ENCODE measurements at regions not wholly inside any gene's neighbourhood (a gene's known extent, or its start where the extent isn't known, plus 50 kb on each side); places are given as distances from the start of the nearest gene placed in this dataset.

GRCh38 chr5:156128026-156128425 lies 198.9 kb upstream of the SGCD start:
- Histone ChIP-seq H3K9me3 (ENCODE audit: control insufficient read depth in 5 of 5, low read length in 5 of 5) (no peaks in the 10 kb centered on the region), H3K27me3 (ENCODE audit: control insufficient read depth in 5 of 5, insufficient read depth in 4 of 5, low read length in 5 of 5) (no peaks in the 10 kb centered on the region), H3K4me3 (ENCODE audit: low read depth in 1 of 5, low read length in 5 of 5) (no peak overlapping the region), H3K4me1 (ENCODE audit: control insufficient read depth in 5 of 5, insufficient read depth in 5 of 5, low read length in 5 of 5) (no peaks in the 10 kb centered on the region), H3K27ac (ENCODE audit: low read depth, low read length) (no peak overlapping the region), H3K36me3 (ENCODE audit: control insufficient read depth in 5 of 5, insufficient read depth in 5 of 5, low read length in 5 of 5) (no peaks in the 10 kb centered on the region), H3K9ac (ENCODE audit: low read length in 5 of 5) (no peak overlapping the region)

- Histone ChIP-seq H3K9me3 (ENCODE audit: control insufficient read depth in 5 of 5, low read length in 5 of 5) (no peaks in the 10 kb centered on the region), H3K4me3 (ENCODE audit: low read depth in 1 of 5, low read length in 5 of 5) (no peak overlapping the region), H3K9ac (ENCODE audit: low read length in 5 of 5) (no peak overlapping the region)
Observed at GRCh38 chr5:156134216-156134615, 192.7 kb upstream of the SGCD start.

GRCh38 chr5:156135531-156135930 lies 191.4 kb upstream of the SGCD start:
- H3K4me3 ChIP-seq (ENCODE audit: low read depth in 1 of 5, low read length in 5 of 5) = no peak overlapping the region
- H3K27me3 ChIP-seq (ENCODE audit: control insufficient read depth in 5 of 5, insufficient read depth in 4 of 5, low read length in 5 of 5) = no peaks in the 10 kb centered on the region
- H3K36me3 ChIP-seq (ENCODE audit: control insufficient read depth in 5 of 5, insufficient read depth in 5 of 5, low read length in 5 of 5) = no peaks in the 10 kb centered on the region
- H3K9me3 ChIP-seq (ENCODE audit: control insufficient read depth in 5 of 5, low read length in 5 of 5) = no peaks in the 10 kb centered on the region
- H3K4me1 ChIP-seq (ENCODE audit: control insufficient read depth in 5 of 5, insufficient read depth in 5 of 5, low read length in 5 of 5) = no peaks in the 10 kb centered on the region
- no peak overlapping the region for H3K27ac ChIP-seq (ENCODE audit: low read depth, low read length)
- no peak overlapping the region for H3K9ac ChIP-seq (ENCODE audit: low read length in 5 of 5)

More at GRCh38 chr5:156134216-156134615, 192.7 kb upstream of the SGCD start:
- Histone ChIP-seq H3K27ac (ENCODE audit: low read depth, low read length) (no peak overlapping the region), H3K27me3 (ENCODE audit: control insufficient read depth in 5 of 5, insufficient read depth in 4 of 5, low read length in 5 of 5) (no peaks in the 10 kb centered on the region), H3K4me1 (ENCODE audit: control insufficient read depth in 5 of 5, insufficient read depth in 5 of 5, low read length in 5 of 5) (no peaks in the 10 kb centered on the region), H3K36me3 (ENCODE audit: control insufficient read depth in 5 of 5, insufficient read depth in 5 of 5, low read length in 5 of 5) (no peaks in the 10 kb centered on the region)

GRCh38 chr5:156137071-156137869 lies 189.7 kb upstream of the SGCD start:
- Histone ChIP-seq H3K4me1 (ENCODE audit: control insufficient read depth in 5 of 5, insufficient read depth in 5 of 5, low read length in 5 of 5) (no peaks in the 10 kb centered on the region), H3K9ac (ENCODE audit: low read length in 5 of 5) (no peak overlapping the region), H3K27ac (ENCODE audit: low read depth, low read length) (no peak overlapping the region), H3K9me3 (ENCODE audit: control insufficient read depth in 5 of 5, low read length in 5 of 5) (peaks cover 0 to 5% (median 0%) of the 10 kb centered on the region in 5 donors), H3K27me3 (ENCODE audit: control insufficient read depth in 5 of 5, insufficient read depth in 4 of 5, low read length in 5 of 5) (no peaks in the 10 kb centered on the region), H3K4me3 (ENCODE audit: low read depth in 1 of 5, low read length in 5 of 5) (no peak overlapping the region), H3K36me3 (ENCODE audit: control insufficient read depth in 5 of 5, insufficient read depth in 5 of 5, low read length in 5 of 5) (no peaks in the 10 kb centered on the region)

- Histone ChIP-seq H3K4me3 (ENCODE audit: low read depth in 1 of 5, low read length in 5 of 5) (no peak overlapping the region), H3K27ac (ENCODE audit: low read depth, low read length) (no peak overlapping the region), H3K9ac (ENCODE audit: low read length in 5 of 5) (no peak overlapping the region), H3K27me3 (ENCODE audit: control insufficient read depth in 5 of 5, insufficient read depth in 4 of 5, low read length in 5 of 5) (no peaks in the 10 kb centered on the region), H3K4me1 (ENCODE audit: control insufficient read depth in 5 of 5, insufficient read depth in 5 of 5, low read length in 5 of 5) (no peaks in the 10 kb centered on the region), H3K36me3 (ENCODE audit: control insufficient read depth in 5 of 5, insufficient read depth in 5 of 5, low read length in 5 of 5) (no peaks in the 10 kb centered on the region), H3K9me3 (ENCODE audit: control insufficient read depth in 5 of 5, low read length in 5 of 5) (peaks cover 0 to 14% (median 8%) of the 10 kb centered on the region in 5 donors)
Observed at GRCh38 chr5:156142867-156143266, 184.1 kb upstream of the SGCD start.

- H3K27ac ChIP-seq (ENCODE audit: low read depth, low read length) = no peak overlapping the region
- no peaks in the 10 kb centered on the region for H3K4me1 ChIP-seq (ENCODE audit: control insufficient read depth in 5 of 5, insufficient read depth in 5 of 5, low read length in 5 of 5)
- peaks cover 0 to 11% (median 8%) of the 10 kb centered on the region in 5 donors for H3K9me3 ChIP-seq (ENCODE audit: control insufficient read depth in 5 of 5, low read length in 5 of 5)
- no peaks in the 10 kb centered on the region for H3K27me3 ChIP-seq (ENCODE audit: control insufficient read depth in 5 of 5, insufficient read depth in 4 of 5, low read length in 5 of 5)
- no peak overlapping the region for H3K4me3 ChIP-seq (ENCODE audit: low read depth in 1 of 5, low read length in 5 of 5)
- no peak overlapping the region for H3K9ac ChIP-seq (ENCODE audit: low read length in 5 of 5)
- no peaks in the 10 kb centered on the region for H3K36me3 ChIP-seq (ENCODE audit: control insufficient read depth in 5 of 5, insufficient read depth in 5 of 5, low read length in 5 of 5)
Observed at GRCh38 chr5:156147261-156147943, 179.6 kb upstream of the SGCD start.

- H3K4me1 ChIP-seq (ENCODE audit: control insufficient read depth in 5 of 5, insufficient read depth in 5 of 5, low read length in 5 of 5) = no peaks in the 10 kb centered on the region
- no peaks in the 10 kb centered on the region for H3K36me3 ChIP-seq (ENCODE audit: control insufficient read depth in 5 of 5, insufficient read depth in 5 of 5, low read length in 5 of 5)
- no peak overlapping the region for H3K27ac ChIP-seq (ENCODE audit: low read depth, low read length)
- peaks cover 0 to 6% (median 6%) of the 10 kb centered on the region in 5 donors for H3K9me3 ChIP-seq (ENCODE audit: control insufficient read depth in 5 of 5, low read length in 5 of 5)
- no peak overlapping the region for H3K4me3 ChIP-seq (ENCODE audit: low read depth in 1 of 5, low read length in 5 of 5)
- H3K9ac ChIP-seq (ENCODE audit: low read length in 5 of 5) = no peak overlapping the region
- no peaks in the 10 kb centered on the region for H3K27me3 ChIP-seq (ENCODE audit: control insufficient read depth in 5 of 5, insufficient read depth in 4 of 5, low read length in 5 of 5)
Observed at GRCh38 chr5:156147944-156148285, 179.0 kb upstream of the SGCD start.

- Histone ChIP-seq H3K9ac (ENCODE audit: low read length in 5 of 5) (no peak overlapping the region), H3K4me1 (ENCODE audit: control insufficient read depth in 5 of 5, insufficient read depth in 5 of 5, low read length in 5 of 5) (no peaks in the 10 kb centered on the region), H3K36me3 (ENCODE audit: control insufficient read depth in 5 of 5, insufficient read depth in 5 of 5, low read length in 5 of 5) (no peaks in the 10 kb centered on the region), H3K4me3 (ENCODE audit: low read depth in 1 of 5, low read length in 5 of 5) (no peak overlapping the region), H3K9me3 (ENCODE audit: control insufficient read depth in 5 of 5, low read length in 5 of 5) (peaks cover 0 to 2% (median 2%) of the 10 kb centered on the region in 5 donors), H3K27me3 (ENCODE audit: control insufficient read depth in 5 of 5, insufficient read depth in 4 of 5, low read length in 5 of 5) (no peaks in the 10 kb centered on the region), H3K27ac (ENCODE audit: low read depth, low read length) (no peak overlapping the region)
Observed at GRCh38 chr5:156148301-156148700, 178.7 kb upstream of the SGCD start.

- Histone ChIP-seq H3K4me3 (ENCODE audit: low read depth in 1 of 5, low read length in 5 of 5) (no peak overlapping the region), H3K4me1 (ENCODE audit: control insufficient read depth in 5 of 5, insufficient read depth in 5 of 5, low read length in 5 of 5) (no peaks in the 10 kb centered on the region), H3K9me3 (ENCODE audit: control insufficient read depth in 5 of 5, low read length in 5 of 5) (no peaks in the 10 kb centered on the region), H3K9ac (ENCODE audit: low read length in 5 of 5) (no peak overlapping the region), H3K27ac (ENCODE audit: low read depth, low read length) (no peak overlapping the region), H3K27me3 (ENCODE audit: control insufficient read depth in 5 of 5, insufficient read depth in 4 of 5, low read length in 5 of 5) (no peaks in the 10 kb centered on the region), H3K36me3 (ENCODE audit: control insufficient read depth in 5 of 5, insufficient read depth in 5 of 5, low read length in 5 of 5) (no peaks in the 10 kb centered on the region)
Observed at GRCh38 chr5:156149213-156149612, 177.8 kb upstream of the SGCD start.

- Histone ChIP-seq H3K4me3 (ENCODE audit: low read depth in 1 of 5, low read length in 5 of 5) (no peak overlapping the region), H3K36me3 (ENCODE audit: control insufficient read depth in 5 of 5, insufficient read depth in 5 of 5, low read length in 5 of 5) (no peaks in the 10 kb centered on the region), H3K4me1 (ENCODE audit: control insufficient read depth in 5 of 5, insufficient read depth in 5 of 5, low read length in 5 of 5) (no peaks in the 10 kb centered on the region), H3K9me3 (ENCODE audit: control insufficient read depth in 5 of 5, low read length in 5 of 5) (no peaks in the 10 kb centered on the region), H3K9ac (ENCODE audit: low read length in 5 of 5) (no peak overlapping the region), H3K27me3 (ENCODE audit: control insufficient read depth in 5 of 5, insufficient read depth in 4 of 5, low read length in 5 of 5) (no peaks in the 10 kb centered on the region), H3K27ac (ENCODE audit: low read depth, low read length) (no peak overlapping the region)
Observed at GRCh38 chr5:156153602-156154001, 173.4 kb upstream of the SGCD start.

All from subcutaneous abdominal adipose tissue (tissue), 5 donors.